Fibroblast of the conjunctiva (primary cell): ENCODE measurements at regions not wholly inside any gene's neighbourhood (a gene's known extent, or its start where the extent isn't known, plus 50 kb on each side); places are given as distances from the start of the nearest gene placed in this dataset.

ENCODE experiments used
- DNase-seq: peaks from one replicate; pipeline ENCODE4 v3.0.0-alpha.2; 2010; ENCODE audit warnings: low read depth

DNA sequence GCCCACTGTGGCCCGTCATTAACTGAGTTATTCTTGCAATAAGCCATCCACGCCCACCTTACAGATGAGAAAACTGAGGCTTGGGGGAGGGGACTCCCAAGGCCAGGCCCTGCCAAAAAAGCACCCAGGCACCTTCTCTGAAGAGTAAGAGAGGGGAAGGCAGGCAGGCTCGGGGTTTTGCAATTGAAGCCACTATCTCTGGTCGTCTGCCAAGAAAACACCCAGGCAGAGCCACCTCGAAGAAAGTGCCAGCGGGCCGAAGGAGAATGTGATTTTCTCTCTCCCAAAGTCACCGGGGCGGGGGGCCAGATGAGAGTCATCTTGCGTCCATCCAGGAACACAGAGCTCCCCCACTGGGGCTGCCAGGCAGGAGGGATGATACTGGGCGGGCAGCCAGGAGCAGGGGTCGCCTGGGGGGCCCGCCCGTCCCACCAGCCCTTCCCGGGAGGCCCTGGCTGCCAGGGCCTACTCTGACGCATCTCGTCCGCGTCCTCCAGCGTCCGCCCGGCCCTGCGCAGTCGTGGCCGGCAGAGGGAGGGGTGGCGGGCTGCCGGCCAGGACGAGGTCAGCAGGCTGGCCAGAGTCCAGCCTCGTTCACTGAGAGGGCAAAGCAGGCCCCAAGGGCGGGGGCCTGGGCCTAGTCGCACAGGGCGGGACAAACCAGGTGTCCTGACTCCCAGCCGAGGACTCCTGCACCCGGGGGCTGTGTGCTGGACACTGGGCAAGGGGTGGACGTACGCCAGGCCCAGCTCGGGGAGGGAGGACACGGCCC is 74.3 kb downstream of the RFLNA start:
- peak; percentile 92 for DNase-seq

DNA sequence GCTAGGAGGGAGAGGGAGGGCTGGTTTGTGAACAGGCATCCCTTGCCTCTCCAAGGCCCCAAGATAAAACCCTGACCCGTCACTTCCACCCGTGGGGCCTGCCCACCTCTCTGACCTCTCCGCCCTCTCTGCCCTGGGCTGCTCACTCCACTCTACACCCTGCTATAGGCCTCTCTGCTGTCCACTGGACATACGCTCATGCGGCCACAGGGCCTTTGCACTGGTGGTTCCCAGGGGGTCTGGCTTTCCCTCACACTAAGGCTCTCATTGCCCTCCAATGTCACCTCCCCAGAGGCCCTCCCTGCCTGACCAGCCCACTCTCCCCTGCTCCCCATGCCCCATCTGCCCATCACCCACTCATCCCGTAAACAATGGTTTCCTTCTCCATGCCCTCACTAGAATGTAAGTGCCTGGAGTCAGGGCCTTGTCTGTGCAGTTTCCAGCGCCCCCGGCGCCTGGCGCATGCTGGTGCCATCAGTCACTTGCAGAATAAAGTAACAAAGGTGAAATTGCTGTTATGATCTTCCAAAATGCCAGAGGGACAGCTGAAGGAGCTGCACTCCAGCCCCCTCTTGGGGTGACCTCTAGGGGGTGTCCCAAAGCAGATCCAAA is 73.6 kb downstream of the RFLNA start:
- no peak for DNase-seq

DNA sequence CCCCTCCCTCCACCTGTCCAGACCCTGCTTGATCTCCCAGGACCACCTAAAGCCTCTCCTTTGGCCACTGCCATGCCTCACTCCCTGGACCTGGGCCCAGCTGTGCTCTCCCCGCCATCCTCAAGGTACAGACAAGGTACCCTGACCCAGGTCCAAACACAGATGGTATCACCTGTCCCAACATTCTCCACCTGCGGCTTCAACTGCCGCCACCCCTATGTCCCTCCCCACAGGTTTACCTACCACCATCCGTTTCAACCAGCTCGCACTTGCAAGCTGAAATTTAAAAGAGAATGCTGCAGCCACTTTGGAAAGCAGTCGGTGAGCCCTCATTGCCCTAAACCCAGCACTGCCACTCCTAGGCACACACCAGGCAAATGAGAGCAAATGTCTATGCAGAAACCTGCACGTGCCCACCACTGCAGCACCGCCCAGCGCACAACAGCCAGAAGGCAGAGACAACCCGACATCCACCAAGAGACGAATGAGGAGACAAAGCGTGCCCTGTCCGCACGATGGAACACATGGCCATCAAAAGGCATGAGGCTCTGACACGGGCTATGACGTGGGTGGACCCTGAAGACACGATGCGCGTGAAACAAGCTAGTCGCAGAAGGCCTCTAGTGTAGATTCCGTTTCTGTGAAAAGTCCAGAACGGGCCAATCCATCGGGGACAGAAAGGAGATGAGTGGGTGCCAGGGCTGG is 71.0 kb downstream of the RFLNA start:
- DNase-seq = no peak
